Effector memory CD8-positive, alpha-beta T cell (primary cell): ENCODE measurements at regions not wholly inside any gene's neighbourhood (a gene's known extent, or its start where the extent isn't known, plus 50 kb on each side); places are given as distances from the start of the nearest gene placed in this dataset.

Source experiments
- ATAC-seq: fragments of 150-1000 bp; cut with Tn5 transposase; replicated peaks from 2 replicates; pipeline ENCODE4 v1.10.0; 2021; ENCODE audit warnings: mild to moderate bottlenecking, moderate library complexity
- DNase-seq, 3 experiments: peaks; one replicate each; pipeline ENCODE4 v3.0.0; 2021
- H3K27ac Mint-ChIP-seq, 2 donors: one replicate each; pipeline ENCODE4 v1.8.0; 2022; ENCODE audit warnings: mild to moderate bottlenecking in 2 of 2, mixed read lengths in 2 of 2, moderate library complexity in 2 of 2
- H3K27me3 Mint-ChIP-seq, 2 donors: one replicate each; pipeline ENCODE4 v1.8.0; 2022; ENCODE audit warnings: mixed read lengths in 2 of 2
- H3K36me3 Mint-ChIP-seq: one replicate; pipeline ENCODE4 v1.8.0; 2022; ENCODE audit warnings: mild to moderate bottlenecking, moderate library complexity, mixed read lengths; ENCODE audit not compliant: insufficient read depth
- H3K4me1 Mint-ChIP-seq, 2 donors: one replicate each; pipeline ENCODE4 v1.8.0; 2022; ENCODE audit warnings: low read depth in 2 of 2, mixed read lengths in 2 of 2
- H3K4me3 Mint-ChIP-seq, 2 donors: one replicate each; pipeline ENCODE4 v1.8.0; 2022; ENCODE audit warnings: mild to moderate bottlenecking in 2 of 2, mixed read lengths in 2 of 2, moderate library complexity in 2 of 2
- H3K9me3 Mint-ChIP-seq, 2 donors: one replicate each; pipeline ENCODE4 v1.8.0; 2022; ENCODE audit warnings: mixed read lengths in 2 of 2

- Mint-ChIP-seq H3K4me3 (no peak overlapping the region), H3K27ac (no peak overlapping the region), H3K9me3 (peaks cover 3 to 10% of the 10 kb centered on the region in 2 donors), H3K36me3 (no peaks in the 10 kb centered on the region), H3K27me3 (peaks cover 0 to 3% of the 10 kb centered on the region in 2 donors), H3K4me1 (no peaks in the 10 kb centered on the region)
- ATAC-seq (no peak), DNase-seq (no peak)
These were observed 181.1 kb upstream of the DMRTA1 start for GRCh38 chr9:22265534-22265933.

GRCh38 chr9:22274477-22274876 is 172.1 kb upstream of the DMRTA1 start:
- Mint-ChIP-seq H3K27ac (no peak overlapping the region), H3K9me3 (no peaks in the 10 kb centered on the region), H3K4me3 (no peak overlapping the region), H3K27me3 (peaks cover 0 to 6% of the 10 kb centered on the region in 2 donors), H3K36me3 (no peaks in the 10 kb centered on the region), H3K4me1 (no peaks in the 10 kb centered on the region)
- ATAC-seq, result no peak
- no peak for DNase-seq

- H3K27ac Mint-ChIP-seq, result no peak overlapping the region
- no peaks in the 10 kb centered on the region for H3K36me3 Mint-ChIP-seq
These were observed 168.2 kb upstream of the DMRTA1 start for GRCh38 chr9:22278426-22278825.

GRCh38 chr9:22279636-22280035 is 167.0 kb upstream of the DMRTA1 start:
- Mint-ChIP-seq H3K4me1 (no peaks in the 10 kb centered on the region), H3K27ac (no peak overlapping the region), H3K9me3 (no peaks in the 10 kb centered on the region), H3K27me3 (no peaks in the 10 kb centered on the region), H3K36me3 (no peaks in the 10 kb centered on the region), H3K4me3 (no peak overlapping the region)
- DNase-seq (no peak), ATAC-seq (no peak)

More at GRCh38 chr9:22278426-22278825, 168.2 kb upstream of the DMRTA1 start:
- Mint-ChIP-seq H3K9me3 (no peaks in the 10 kb centered on the region), H3K4me3 (no peak overlapping the region), H3K27me3 (no peaks in the 10 kb centered on the region), H3K4me1 (no peaks in the 10 kb centered on the region)
- no peak for ATAC-seq
- no peak for DNase-seq

GRCh38 chr9:22285066-22285465 is 161.6 kb upstream of the DMRTA1 start:
- H3K4me3 Mint-ChIP-seq, result no peak overlapping the region
- DNase-seq (no peak), ATAC-seq (no peak)
- H3K27me3 Mint-ChIP-seq, result peaks cover 0 to 10% of the 10 kb centered on the region in 2 donors
- H3K36me3 Mint-ChIP-seq, result no peaks in the 10 kb centered on the region
- no peak overlapping the region for H3K27ac Mint-ChIP-seq
- H3K9me3 Mint-ChIP-seq, result no peaks in the 10 kb centered on the region
- H3K4me1 Mint-ChIP-seq, result no peaks in the 10 kb centered on the region

DNA sequence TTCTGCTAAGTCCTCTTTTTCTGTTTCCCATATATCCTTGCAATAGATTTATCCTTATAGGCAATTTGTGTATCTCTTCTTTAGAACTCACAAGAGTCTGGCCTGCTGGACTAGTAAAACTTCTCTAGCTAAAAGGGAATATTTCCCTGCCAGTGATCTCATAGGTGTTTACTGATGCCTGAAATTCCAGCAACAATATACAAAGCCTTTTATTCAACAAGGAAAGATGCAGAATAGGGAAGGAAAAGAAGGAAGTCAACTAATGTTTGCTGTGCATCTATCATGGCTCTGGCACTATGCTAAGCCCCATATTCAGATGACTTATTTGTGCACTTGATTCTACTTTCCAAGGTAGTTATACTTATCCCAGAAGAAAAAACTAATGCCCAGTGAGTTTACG is 160.0 kb upstream of the DMRTA1 start:
- ATAC-seq, result no peak
- no peaks in the 10 kb centered on the region for H3K9me3 Mint-ChIP-seq
- H3K36me3 Mint-ChIP-seq, result no peaks in the 10 kb centered on the region
- DNase-seq, result no peak
- no peak overlapping the region for H3K27ac Mint-ChIP-seq
- H3K4me1 Mint-ChIP-seq, result no peaks in the 10 kb centered on the region
- no peak overlapping the region for H3K4me3 Mint-ChIP-seq
- H3K27me3 Mint-ChIP-seq, result peaks cover 0 to 10% of the 10 kb centered on the region in 2 donors

DNA sequence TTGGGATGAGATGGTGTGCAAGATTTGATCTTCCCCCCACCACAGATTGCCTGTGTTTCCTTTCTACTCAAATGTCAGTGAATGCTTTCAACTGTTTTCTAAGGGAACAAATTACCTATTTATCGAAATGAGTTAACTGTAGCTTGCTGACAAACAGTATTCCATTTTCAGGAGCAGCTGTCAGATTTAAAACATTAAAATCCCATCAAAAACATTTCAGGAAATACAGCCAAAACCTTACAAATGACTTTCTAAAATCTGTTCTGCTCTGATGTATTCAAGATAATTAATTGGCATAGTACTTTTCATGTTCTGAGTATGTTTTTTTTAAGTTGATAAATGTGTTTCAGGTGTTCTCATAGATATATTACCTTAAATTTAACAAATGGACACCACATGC is 158.0 kb upstream of the DMRTA1 start:
- no peak overlapping the region for H3K27ac Mint-ChIP-seq
- no peaks in the 10 kb centered on the region for H3K4me1 Mint-ChIP-seq
- no peaks in the 10 kb centered on the region for H3K36me3 Mint-ChIP-seq
- DNase-seq, result no peak
- H3K4me3 Mint-ChIP-seq, result no peak overlapping the region
- ATAC-seq, result no peak
- peaks cover 0 to 10% of the 10 kb centered on the region in 2 donors for H3K27me3 Mint-ChIP-seq
- no peaks in the 10 kb centered on the region for H3K9me3 Mint-ChIP-seq

GRCh38 chr9:22307013-22307711 is 139.5 kb upstream of the DMRTA1 start:
- no peaks in the 10 kb centered on the region for H3K4me1 Mint-ChIP-seq
- ATAC-seq (no peak), DNase-seq (no peak)
- no peaks in the 10 kb centered on the region for H3K36me3 Mint-ChIP-seq
- H3K27ac Mint-ChIP-seq, result no peak overlapping the region
- no peaks in the 10 kb centered on the region for H3K9me3 Mint-ChIP-seq
- H3K27me3 Mint-ChIP-seq, result peaks cover 7 to 13% of the 10 kb centered on the region in 2 donors
- H3K4me3 Mint-ChIP-seq, result no peak overlapping the region

- ATAC-seq, result no peak
- no peaks in the 10 kb centered on the region for H3K36me3 Mint-ChIP-seq
These were observed 138.4 kb upstream of the DMRTA1 start for GRCh38 chr9:22308177-22308576.

GRCh38 chr9:22316645-22317044 is 130.0 kb upstream of the DMRTA1 start:
- H3K4me3 Mint-ChIP-seq, result no peak overlapping the region
- no peaks in the 10 kb centered on the region for H3K27me3 Mint-ChIP-seq
- peaks cover 6 to 15% of the 10 kb centered on the region in 2 donors for H3K9me3 Mint-ChIP-seq

More at GRCh38 chr9:22308177-22308576, 138.4 kb upstream of the DMRTA1 start:
- DNase-seq, result no peak
- no peak overlapping the region for H3K27ac Mint-ChIP-seq
- no peak overlapping the region for H3K4me3 Mint-ChIP-seq
- H3K27me3 Mint-ChIP-seq, result peaks cover 7 to 13% of the 10 kb centered on the region in 2 donors
- no peaks in the 10 kb centered on the region for H3K4me1 Mint-ChIP-seq
- H3K9me3 Mint-ChIP-seq, result no peaks in the 10 kb centered on the region

DNA sequence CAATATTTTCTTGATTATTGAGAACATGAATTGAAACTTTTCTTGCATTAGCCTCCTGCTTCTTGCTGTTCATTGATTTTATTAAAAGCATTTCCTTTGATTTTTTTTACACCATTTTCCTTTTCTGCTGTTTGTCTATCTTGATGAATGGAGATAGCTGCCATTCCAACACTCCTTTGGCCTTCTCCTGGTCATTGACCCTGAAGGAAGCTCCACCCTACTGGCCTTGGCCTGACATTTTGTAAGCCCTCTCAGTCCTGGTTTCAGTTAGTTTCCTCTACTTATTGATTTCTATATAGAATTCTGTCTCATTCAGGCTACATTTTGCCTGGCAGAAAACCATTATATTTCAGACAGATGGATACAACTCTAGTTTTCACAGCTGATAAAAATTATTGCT is 115.1 kb upstream of the DMRTA1 start:
- H3K4me3 Mint-ChIP-seq, result no peak overlapping the region
- H3K27ac Mint-ChIP-seq, result no peak overlapping the region
- H3K9me3 Mint-ChIP-seq, result no peaks in the 10 kb centered on the region
- H3K36me3 Mint-ChIP-seq, result no peaks in the 10 kb centered on the region
- no peaks in the 10 kb centered on the region for H3K27me3 Mint-ChIP-seq
- no peak for ATAC-seq
- no peak for DNase-seq
- no peaks in the 10 kb centered on the region for H3K4me1 Mint-ChIP-seq

More at GRCh38 chr9:22316645-22317044, 130.0 kb upstream of the DMRTA1 start:
- H3K27ac Mint-ChIP-seq, result no peak overlapping the region
- H3K4me1 Mint-ChIP-seq, result no peaks in the 10 kb centered on the region
- no peak for ATAC-seq
- no peak for DNase-seq
- H3K36me3 Mint-ChIP-seq, result no peaks in the 10 kb centered on the region

DNA sequence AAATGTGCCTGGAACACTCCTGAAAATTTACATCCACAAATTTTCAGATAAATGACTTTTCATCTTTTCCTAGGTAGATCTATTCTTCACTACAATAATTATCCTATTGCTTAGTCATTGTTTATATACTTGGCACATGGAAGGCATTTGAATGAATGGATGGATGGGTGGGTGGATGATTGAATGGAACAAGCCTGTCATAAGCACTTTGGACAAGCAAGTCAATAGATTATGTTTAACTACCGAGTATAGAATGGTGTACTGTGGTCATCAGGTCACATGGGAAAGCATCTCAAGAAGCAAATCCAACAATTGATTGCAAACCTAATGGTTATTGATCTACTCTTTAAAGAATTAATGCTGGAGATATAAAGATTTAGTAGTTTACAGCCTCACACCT is 114.4 kb upstream of the DMRTA1 start:
- Mint-ChIP-seq H3K36me3 (no peaks in the 10 kb centered on the region), H3K4me3 (no peak overlapping the region), H3K27ac (no peak overlapping the region), H3K27me3 (no peaks in the 10 kb centered on the region), H3K9me3 (no peaks in the 10 kb centered on the region), H3K4me1 (no peaks in the 10 kb centered on the region)
- ATAC-seq (no peak), DNase-seq (no peak)

GRCh38 chr9:22337261-22337660 is 109.4 kb upstream of the DMRTA1 start:
- ATAC-seq, result no peak
- H3K27ac Mint-ChIP-seq, result no peak overlapping the region
- no peak for DNase-seq
- no peaks in the 10 kb centered on the region for H3K27me3 Mint-ChIP-seq
- H3K4me1 Mint-ChIP-seq, result no peaks in the 10 kb centered on the region
- H3K4me3 Mint-ChIP-seq, result no peak overlapping the region
- H3K9me3 Mint-ChIP-seq, result no peaks in the 10 kb centered on the region
- no peaks in the 10 kb centered on the region for H3K36me3 Mint-ChIP-seq

DNA sequence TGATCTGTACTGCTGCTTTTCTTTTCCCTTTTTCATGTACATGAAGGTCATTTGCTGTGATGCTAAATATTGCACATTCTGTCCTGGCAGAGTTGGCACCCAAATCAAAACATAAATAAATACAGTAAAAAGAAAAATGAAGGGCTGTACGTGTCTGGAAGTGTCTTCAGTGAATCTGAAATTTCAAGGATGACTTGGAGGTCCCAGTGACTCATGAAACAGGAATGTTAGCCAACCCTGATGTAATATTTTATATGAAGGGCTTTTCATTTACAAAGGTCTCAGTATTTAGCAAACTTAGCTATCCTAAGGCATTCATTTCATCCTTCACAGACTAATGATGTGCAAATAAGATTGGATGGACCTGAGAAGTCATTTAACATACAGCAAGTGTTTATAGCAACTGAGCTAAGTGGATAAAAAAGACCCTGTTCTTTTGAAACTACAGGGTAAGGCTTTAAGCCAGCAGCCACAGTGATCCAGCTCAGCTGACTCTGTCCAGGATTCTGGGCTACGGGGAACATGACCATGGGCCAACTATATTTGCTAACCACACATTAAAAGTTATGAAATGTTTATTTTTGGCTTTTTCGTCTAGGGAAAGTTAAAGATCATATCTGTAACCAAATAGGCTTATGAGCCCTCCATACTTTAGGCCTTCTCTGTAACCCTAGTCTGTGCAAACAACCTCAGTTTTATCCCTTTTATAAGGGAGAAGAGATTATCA is 104.0 kb upstream of the DMRTA1 start:
- Mint-ChIP-seq H3K4me1 (no peaks in the 10 kb centered on the region), H3K4me3 (no peak overlapping the region), H3K36me3 (no peaks in the 10 kb centered on the region), H3K9me3 (peaks cover 0 to 2% of the 10 kb centered on the region in 2 donors), H3K27me3 (no peaks in the 10 kb centered on the region), H3K27ac (no peak overlapping the region)
- DNase-seq (no peak), ATAC-seq (no peak)
